ENCODE measurements at regions not wholly inside any gene's neighbourhood (a gene's known extent, or its start where the extent isn't known, plus 50 kb on each side); places are given as distances from the start of the nearest gene placed in this dataset.

DNA sequence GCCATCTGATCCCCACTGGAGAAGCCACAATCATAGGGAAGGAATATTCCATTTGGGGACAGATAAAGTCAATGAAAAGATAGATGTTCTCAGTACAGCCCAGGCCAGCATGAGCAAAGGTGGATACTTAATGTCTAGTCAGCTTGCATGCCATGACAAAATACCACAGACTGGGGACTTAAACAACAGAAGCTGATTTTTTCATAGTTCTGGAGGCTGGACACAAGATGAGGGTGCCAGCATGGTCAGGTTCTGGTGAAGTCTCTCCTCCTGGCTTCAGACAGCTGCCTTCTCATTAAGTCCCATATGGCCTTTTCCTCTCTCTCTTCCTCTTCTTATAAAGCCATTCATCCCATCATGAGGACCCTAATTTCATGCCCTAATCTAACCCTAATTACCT, 116.1 kb upstream of the CYP1B1 start:
- intact Hi-C loops (cut with DNase I): no loop called here
- Histone ChIP-seq H3K4me1 (no peaks in the 10 kb centered on the region), H3K4me3 (no peak overlapping the region), H3K27ac (no peak overlapping the region), H3K27me3 (ENCODE audit: insufficient read depth in 3 of 3, low read length in 2 of 3) (no peaks in the 10 kb centered on the region), H3K9me3 (no peaks in the 10 kb centered on the region), H3K36me3 (ENCODE audit: insufficient read depth in 1 of 2, low read depth in 1 of 2) (no peaks in the 10 kb centered on the region)
- DNase-seq (no peak), ATAC-seq (no peak)
- TF ChIP-seq, protein P1, sequence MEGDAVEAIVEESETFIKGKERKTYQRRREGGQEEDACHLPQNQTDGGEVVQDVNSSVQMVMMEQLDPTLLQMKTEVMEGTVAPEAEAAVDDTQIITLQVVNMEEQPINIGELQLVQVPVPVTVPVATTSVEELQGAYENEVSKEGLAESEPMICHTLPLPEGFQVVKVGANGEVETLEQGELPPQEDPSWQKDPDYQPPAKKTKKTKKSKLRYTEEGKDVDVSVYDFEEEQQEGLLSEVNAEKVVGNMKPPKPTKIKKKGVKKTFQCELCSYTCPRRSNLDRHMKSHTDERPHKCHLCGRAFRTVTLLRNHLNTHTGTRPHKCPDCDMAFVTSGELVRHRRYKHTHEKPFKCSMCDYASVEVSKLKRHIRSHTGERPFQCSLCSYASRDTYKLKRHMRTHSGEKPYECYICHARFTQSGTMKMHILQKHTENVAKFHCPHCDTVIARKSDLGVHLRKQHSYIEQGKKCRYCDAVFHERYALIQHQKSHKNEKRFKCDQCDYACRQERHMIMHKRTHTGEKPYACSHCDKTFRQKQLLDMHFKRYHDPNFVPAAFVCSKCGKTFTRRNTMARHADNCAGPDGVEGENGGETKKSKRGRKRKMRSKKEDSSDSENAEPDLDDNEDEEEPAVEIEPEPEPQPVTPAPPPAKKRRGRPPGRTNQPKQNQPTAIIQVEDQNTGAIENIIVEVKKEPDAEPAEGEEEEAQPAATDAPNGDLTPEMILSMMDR (IDR thresholded peaks at IDR 0.05): no peak

DNA sequence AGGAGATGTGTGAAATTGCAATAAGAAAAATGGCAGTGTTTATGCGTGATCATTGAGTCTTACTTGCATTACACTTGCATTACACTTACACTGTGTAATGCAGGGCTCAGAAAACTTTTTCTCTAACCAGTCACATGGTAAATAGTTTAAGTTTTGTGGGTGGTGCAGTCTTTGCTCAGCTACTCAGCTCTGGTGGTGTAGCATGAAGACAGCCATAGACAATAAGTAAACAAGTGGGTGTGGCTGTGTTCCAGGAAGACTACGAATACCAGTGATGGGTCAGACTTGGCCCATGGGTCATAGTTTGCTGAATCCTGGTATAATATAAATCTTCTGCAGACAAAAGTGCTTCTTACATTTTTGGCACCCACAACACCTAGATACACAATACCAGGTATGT, 115.6 kb upstream of the CYP1B1 start:
- no peaks in the 10 kb centered on the region for H3K4me1 ChIP-seq
- H3K4me3 ChIP-seq: no peak overlapping the region
- WGBS, 3 donors: 81 to 86% (median 82%) methylated on average over 2 of the region's 2 CpGs
- no peak overlapping the region for H3K27ac ChIP-seq
- TF ChIP-seq, protein P1 (IDR thresholded peaks at IDR 0.05): no peak
- no peaks in the 10 kb centered on the region for H3K9me3 ChIP-seq
- no peak for DNase-seq
- intact Hi-C loops (cut with DNase I): no loop called here
- no peaks in the 10 kb centered on the region for H3K36me3 ChIP-seq (ENCODE audit: insufficient read depth in 1 of 2, low read depth in 1 of 2)
- H3K27me3 ChIP-seq (ENCODE audit: insufficient read depth in 3 of 3, low read length in 2 of 3): no peaks in the 10 kb centered on the region
- ATAC-seq: no peak

DNA sequence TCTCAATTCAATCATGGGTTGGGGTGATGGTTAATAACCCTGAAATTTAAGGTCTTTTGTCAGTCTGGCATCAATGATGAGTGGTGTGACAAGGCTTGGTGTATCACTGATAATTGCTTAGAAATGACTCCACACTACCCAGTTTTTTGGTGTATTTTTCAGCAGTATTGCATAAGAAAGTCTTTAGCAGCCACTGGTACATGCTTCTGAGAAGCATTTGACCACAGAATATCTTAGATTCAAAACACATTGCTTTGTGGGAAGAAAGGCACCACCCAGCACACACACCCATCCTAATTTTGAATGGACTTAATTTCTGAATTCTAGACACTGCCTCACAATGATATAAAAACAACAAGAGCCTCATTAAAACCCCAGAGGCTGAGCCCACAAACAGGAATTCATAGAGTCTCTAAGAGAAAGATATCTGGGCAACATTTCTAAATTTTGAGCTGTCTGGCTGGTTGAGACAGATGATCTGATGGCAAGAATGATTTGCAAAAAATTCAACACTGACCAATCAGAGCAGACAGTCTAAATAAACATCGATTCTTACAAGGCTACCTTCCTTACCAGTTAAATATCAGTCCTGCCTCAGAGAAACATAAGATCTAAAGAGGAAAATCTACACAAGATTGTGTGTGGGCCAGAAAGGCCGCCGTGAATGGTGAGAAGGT, 114.7 kb upstream of the CYP1B1 start:
- H3K9me3 ChIP-seq: no peaks in the 10 kb centered on the region
- no peak overlapping the region for H3K27ac ChIP-seq
- H3K36me3 ChIP-seq (ENCODE audit: insufficient read depth in 1 of 2, low read depth in 1 of 2): no peaks in the 10 kb centered on the region
- DNase-seq: no peak
- no peak for ATAC-seq
- 84 to 91% (median 91%) methylated on average over 3 of the region's 3 CpGs for WGBS, 3 donors
- TF ChIP-seq, protein P1 (IDR thresholded peaks at IDR 0.05): no peak
- intact Hi-C loops (cut with DNase I): no loop called here
- H3K27me3 ChIP-seq (ENCODE audit: insufficient read depth in 3 of 3, low read length in 2 of 3): no peaks in the 10 kb centered on the region
- H3K4me3 ChIP-seq: no peak overlapping the region
- H3K4me1 ChIP-seq: no peaks in the 10 kb centered on the region

DNA sequence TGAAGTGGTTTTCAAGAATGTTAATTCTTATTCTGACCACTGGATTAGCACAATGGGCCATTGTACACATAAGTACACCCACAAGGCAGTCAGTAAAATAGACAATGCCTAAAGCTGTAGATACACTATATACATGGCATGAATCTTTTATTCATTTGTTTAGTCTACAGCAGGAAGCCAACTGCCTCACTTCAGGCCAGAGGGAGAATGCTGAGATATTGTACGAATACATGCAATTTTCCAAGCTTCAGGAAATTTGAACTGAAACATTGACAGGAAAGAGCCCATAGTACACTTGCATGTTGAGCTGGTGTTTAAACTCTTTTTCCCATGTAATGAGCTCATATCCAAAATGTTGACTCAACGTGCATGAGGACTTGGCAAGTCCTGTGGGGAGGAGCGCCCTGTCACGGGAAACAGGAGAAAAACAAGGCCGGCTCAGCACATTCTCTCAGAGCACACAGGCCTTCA, 111.6 kb upstream of the CYP1B1 start:
- Histone ChIP-seq H3K9me3 (no peaks in the 10 kb centered on the region), H3K4me1 (no peaks in the 10 kb centered on the region), H3K36me3 (ENCODE audit: insufficient read depth in 1 of 2, low read depth in 1 of 2) (no peaks in the 10 kb centered on the region), H3K27me3 (ENCODE audit: insufficient read depth in 3 of 3, low read length in 2 of 3) (peaks cover 0 to 2% (median 0%) of the 10 kb centered on the region in 3 donors), H3K27ac (peak overlapping the region; percentile 6), H3K4me3 (no peak overlapping the region)
- WGBS, 3 donors: 30 to 51% (median 47%) methylated on average over 5 of the region's 5 CpGs
- intact Hi-C loops (cut with DNase I): no loop called here
- peak; percentile 72 to 79 for DNase-seq
- TF ChIP-seq, protein P1 (IDR thresholded peaks at IDR 0.05): no peak
- peak; percentile 41 to 73 (median 57) for ATAC-seq

DNA sequence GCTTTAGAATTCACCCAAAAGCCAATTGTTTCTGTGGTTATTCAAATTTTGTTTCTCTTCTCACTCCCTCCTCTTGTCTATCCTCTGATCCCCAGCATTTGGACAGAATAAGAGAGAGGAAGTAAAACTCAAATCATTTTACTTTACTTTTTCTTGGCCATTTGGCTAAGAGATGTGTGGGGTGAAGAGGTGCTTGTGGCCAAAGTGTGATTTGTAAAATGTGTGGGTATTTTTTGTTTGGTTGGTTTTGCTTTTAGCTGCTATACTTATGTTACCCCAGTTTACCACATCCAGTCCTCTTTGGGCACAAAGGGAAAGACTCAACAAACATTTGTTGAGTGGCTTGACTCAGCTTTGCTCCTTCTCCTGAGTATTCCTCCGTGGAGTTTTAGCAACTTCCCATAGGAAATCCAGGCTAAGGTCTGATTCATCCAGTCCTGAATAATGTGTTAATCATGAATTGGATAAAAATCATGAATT, 109.1 kb upstream of the CYP1B1 start:
- H3K4me3 ChIP-seq: no peak overlapping the region
- DNase-seq (no peak), ATAC-seq (peak in 1 of 4 donors; percentile 57)
- H3K9me3 ChIP-seq: no peaks in the 10 kb centered on the region
- intact Hi-C loops (cut with DNase I): no loop called here
- no peaks in the 10 kb centered on the region for H3K4me1 ChIP-seq
- H3K36me3 ChIP-seq (ENCODE audit: insufficient read depth in 1 of 2, low read depth in 1 of 2): no peaks in the 10 kb centered on the region
- 28 to 53% (median 50%) methylated on average over 1 of the region's 1 CpG for WGBS, 3 donors
- TF ChIP-seq, protein P1 (IDR thresholded peaks at IDR 0.05): no peak
- H3K27ac ChIP-seq: peak overlapping the region; percentile 27
- peaks cover 0 to 2% (median 0%) of the 10 kb centered on the region in 3 donors for H3K27me3 ChIP-seq (ENCODE audit: insufficient read depth in 3 of 3, low read length in 2 of 3)
